Tibial artery (tissue), 4 donors: ENCODE measurements at regions not wholly inside any gene's neighbourhood (a gene's known extent, or its start where the extent isn't known, plus 50 kb on each side); places are given as distances from the start of the nearest gene placed in this dataset.

ENCODE experiments used
- DNase-seq, 2 donors: peaks; one replicate each; pipeline ENCODE4 v3.0.0-alpha.2; 2019
- H3K27ac ChIP-seq, 2 donors: fragments of 200-600 bp; sonication (generic) in 1 of 2; 1 replicate in 1 of 2; 2 replicates in 1 of 2; pipeline ENCODE4 v1.5.1; 2018 to 2019; ENCODE audit warnings: mild to moderate bottlenecking in 1 of 2
- H3K27me3 ChIP-seq, 2 donors: fragments of 200-600 bp; sonication (generic) in 1 of 2; one replicate each; pipeline versions ENCODE4 v1.5.1 to v1.6.0; 2016 to 2019
- H3K36me3 ChIP-seq, 3 donors: fragments of 200-600 bp; sonication (generic) in 2 of 3; one replicate each; pipeline ENCODE4 v1.5.1; 2016 to 2019; ENCODE audit warnings: mild to moderate bottlenecking in 2 of 3
- H3K4me1 ChIP-seq, 4 donors: fragments of 200-600 bp; sonication (generic) in 2 of 4; 1 replicate in 3 of 4; 2 replicates in 1 of 4; pipeline ENCODE4 v1.5.1; 2016 to 2019
- H3K4me3 ChIP-seq, 2 donors: fragments of 200-600 bp; sonication (generic) in 1 of 2; 1 replicate in 1 of 2; 2 replicates in 1 of 2; pipeline ENCODE4 v1.5.1; 2018 to 2019; ENCODE audit warnings: mild to moderate bottlenecking in 2 of 2
- H3K9me3 ChIP-seq, 3 donors: fragments of 200-600 bp; sonication (generic) in 1 of 3; one replicate each; pipeline ENCODE4 v1.5.1; 2016 to 2019
- intact Hi-C: fragments of 100-400 bp; cut with DNase I; formaldehyde crosslinking; loops from one replicate; pipeline ENCODE4 v1.15.0; 2023; ENCODE audit warnings: low total_unique reads
- TF ChIP-seq, protein P1 (sequence below), 2 experiments: fragments of 200-600 bp in 1 of 2; fragments of 450-650 bp in 1 of 2; IDR thresholded peaks; one replicate each; pipeline ENCODE4 v1.5.1; 2017 to 2019; ENCODE audit warnings: antibody characterized with exemption in 2 of 2, mild to moderate bottlenecking in 1 of 2, moderate library complexity in 1 of 2

DNA sequence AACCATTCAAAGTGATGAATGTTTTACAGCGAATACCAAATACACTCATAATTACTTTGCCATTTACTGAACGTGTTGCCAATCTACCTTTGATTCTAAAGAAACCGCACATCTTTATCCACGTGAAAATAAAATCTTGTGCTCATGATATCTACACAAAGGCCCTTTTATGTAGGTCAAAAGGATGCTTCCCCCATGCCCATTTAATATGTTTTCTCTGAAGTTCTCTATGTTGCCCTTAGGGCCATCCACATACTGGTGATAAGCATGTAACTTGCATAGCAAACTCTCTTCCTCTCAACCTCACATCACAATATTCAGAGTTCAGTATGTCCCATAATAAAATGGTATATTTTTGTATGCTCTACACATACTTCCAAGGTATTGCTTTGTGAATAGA is 380.0 kb upstream of the FIGN start:
- no peak for DNase-seq
- no peaks in the 10 kb centered on the region for H3K27me3 ChIP-seq
- no peak overlapping the region for H3K4me3 ChIP-seq
- H3K4me1 ChIP-seq = no peaks in the 10 kb centered on the region
- H3K9me3 ChIP-seq = no peaks in the 10 kb centered on the region
- intact Hi-C loops = no loop called here
- H3K27ac ChIP-seq = no peak overlapping the region
- no peaks in the 10 kb centered on the region for H3K36me3 ChIP-seq
- TF ChIP-seq, protein P1, sequence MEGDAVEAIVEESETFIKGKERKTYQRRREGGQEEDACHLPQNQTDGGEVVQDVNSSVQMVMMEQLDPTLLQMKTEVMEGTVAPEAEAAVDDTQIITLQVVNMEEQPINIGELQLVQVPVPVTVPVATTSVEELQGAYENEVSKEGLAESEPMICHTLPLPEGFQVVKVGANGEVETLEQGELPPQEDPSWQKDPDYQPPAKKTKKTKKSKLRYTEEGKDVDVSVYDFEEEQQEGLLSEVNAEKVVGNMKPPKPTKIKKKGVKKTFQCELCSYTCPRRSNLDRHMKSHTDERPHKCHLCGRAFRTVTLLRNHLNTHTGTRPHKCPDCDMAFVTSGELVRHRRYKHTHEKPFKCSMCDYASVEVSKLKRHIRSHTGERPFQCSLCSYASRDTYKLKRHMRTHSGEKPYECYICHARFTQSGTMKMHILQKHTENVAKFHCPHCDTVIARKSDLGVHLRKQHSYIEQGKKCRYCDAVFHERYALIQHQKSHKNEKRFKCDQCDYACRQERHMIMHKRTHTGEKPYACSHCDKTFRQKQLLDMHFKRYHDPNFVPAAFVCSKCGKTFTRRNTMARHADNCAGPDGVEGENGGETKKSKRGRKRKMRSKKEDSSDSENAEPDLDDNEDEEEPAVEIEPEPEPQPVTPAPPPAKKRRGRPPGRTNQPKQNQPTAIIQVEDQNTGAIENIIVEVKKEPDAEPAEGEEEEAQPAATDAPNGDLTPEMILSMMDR (IDR thresholded peaks at IDR 0.05) = no peak

GRCh38 chr2:164114937-164115336 is 379.1 kb upstream of the FIGN start:
- no peak overlapping the region for H3K4me3 ChIP-seq
- TF ChIP-seq, protein P1 (IDR thresholded peaks at IDR 0.05) = no peak
- H3K27ac ChIP-seq = no peak overlapping the region
- no peaks in the 10 kb centered on the region for H3K9me3 ChIP-seq
- H3K4me1 ChIP-seq = no peaks in the 10 kb centered on the region
- no peaks in the 10 kb centered on the region for H3K27me3 ChIP-seq
- no peak for DNase-seq
- no peaks in the 10 kb centered on the region for H3K36me3 ChIP-seq
- intact Hi-C loops = no loop called here

- no peaks in the 10 kb centered on the region for H3K36me3 ChIP-seq
- intact Hi-C loops = no loop called here
- TF ChIP-seq, protein P1 (IDR thresholded peaks at IDR 0.05) = no peak
- no peaks in the 10 kb centered on the region for H3K4me1 ChIP-seq
- no peaks in the 10 kb centered on the region for H3K27me3 ChIP-seq
- no peak overlapping the region for H3K4me3 ChIP-seq
- no peaks in the 10 kb centered on the region for H3K9me3 ChIP-seq
- no peak overlapping the region for H3K27ac ChIP-seq
- no peak for DNase-seq
These were observed 376.3 kb upstream of the FIGN start for GRCh38 chr2:164112105-164112504.

- no peak overlapping the region for H3K4me3 ChIP-seq
- H3K36me3 ChIP-seq = no peaks in the 10 kb centered on the region
- H3K27me3 ChIP-seq = no peaks in the 10 kb centered on the region
- TF ChIP-seq, protein P1 (IDR thresholded peaks at IDR 0.05) = no peak
- no peak overlapping the region for H3K27ac ChIP-seq
- DNase-seq = no peak
- intact Hi-C loops = no loop called here
- no peaks in the 10 kb centered on the region for H3K9me3 ChIP-seq
- H3K4me1 ChIP-seq = no peaks in the 10 kb centered on the region
These were observed 374.7 kb upstream of the FIGN start for GRCh38 chr2:164110515-164110914.

GRCh38 chr2:164109006-164109405 is 373.2 kb upstream of the FIGN start:
- Histone ChIP-seq H3K27me3 (no peaks in the 10 kb centered on the region), H3K36me3 (no peaks in the 10 kb centered on the region), H3K4me1 (no peaks in the 10 kb centered on the region), H3K4me3 (no peak overlapping the region), H3K27ac (no peak overlapping the region), H3K9me3 (no peaks in the 10 kb centered on the region)
- TF ChIP-seq, protein P1 (IDR thresholded peaks at IDR 0.05) = no peak
- no peak for DNase-seq
- intact Hi-C loops = no loop called here

DNA sequence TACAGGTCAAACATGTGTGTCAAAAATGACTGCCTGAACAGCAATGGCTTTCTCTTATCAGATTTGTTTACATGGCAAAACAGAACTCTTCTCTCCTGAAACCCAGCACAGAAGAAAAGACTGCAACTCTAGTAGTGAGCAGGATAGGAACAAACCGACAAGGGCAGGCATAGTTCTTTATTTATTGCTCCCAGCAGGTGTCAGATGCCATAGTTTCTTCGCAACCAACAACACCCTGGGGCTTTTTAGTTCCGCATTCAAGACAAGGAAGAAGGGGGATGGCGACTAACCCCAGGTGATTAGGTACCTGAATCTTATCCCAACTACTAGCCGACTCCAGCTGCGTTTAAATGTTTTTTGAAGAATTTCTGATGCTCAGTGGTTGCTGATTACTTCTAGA is 367.5 kb upstream of the FIGN start:
- DNase-seq = no peak
- H3K27me3 ChIP-seq = no peaks in the 10 kb centered on the region
- H3K4me3 ChIP-seq = no peak overlapping the region
- H3K36me3 ChIP-seq = no peaks in the 10 kb centered on the region
- TF ChIP-seq, protein P1 (IDR thresholded peaks at IDR 0.05) = no peak
- H3K4me1 ChIP-seq = no peaks in the 10 kb centered on the region
- no peaks in the 10 kb centered on the region for H3K9me3 ChIP-seq
- intact Hi-C loops = no loop called here
- no peak overlapping the region for H3K27ac ChIP-seq
